ENCODE measurements at regions not wholly inside any gene's neighbourhood (a gene's known extent, or its start where the extent isn't known, plus 50 kb on each side); places are given as distances from the start of the nearest gene placed in this dataset.

- DNase-seq = no peak
Measured at GRCh38 chr13:20351281-20352022, 119.3 kb upstream of the GJB6 start.

GRCh38 chr13:20350819-20351218 is 118.7 kb upstream of the GJB6 start:
- no peak for DNase-seq

GRCh38 chr13:20350382-20350763 is 118.3 kb upstream of the GJB6 start:
- DNase-seq = no peak

- no peak for DNase-seq
Measured at GRCh38 chr13:20349564-20350381, 117.7 kb upstream of the GJB6 start.

GRCh38 chr13:20348645-20349408 is 116.7 kb upstream of the GJB6 start:
- no peak for DNase-seq

- DNase-seq = no peak
Measured at GRCh38 chr13:20348018-20348417, 115.9 kb upstream of the GJB6 start.

GRCh38 chr13:20344836-20345490 is 112.8 kb upstream of the GJB6 start:
- no peak for DNase-seq

- DNase-seq = no peak
Measured at GRCh38 chr13:20342311-20342710, 110.2 kb upstream of the GJB6 start.

GRCh38 chr13:20340759-20341171 is 108.6 kb upstream of the GJB6 start:
- peak; percentile 7 for DNase-seq

- DNase-seq = no peak
Measured at GRCh38 chr13:20340136-20340758, 108.1 kb upstream of the GJB6 start.

GRCh38 chr13:20337884-20338551 is 105.9 kb upstream of the GJB6 start:
- DNase-seq = no peak

- no peak for DNase-seq
Measured at GRCh38 chr13:20336761-20337160, 104.6 kb upstream of the GJB6 start.

- DNase-seq = no peak
Measured at GRCh38 chr13:20334309-20334708, 102.2 kb upstream of the GJB6 start.

GRCh38 chr13:20332361-20333096 is 100.4 kb upstream of the GJB6 start:
- no peak for DNase-seq

- DNase-seq = no peak
Measured at GRCh38 chr13:20331949-20332348, 99.8 kb upstream of the GJB6 start.

GRCh38 chr13:20331419-20331818 is 99.3 kb upstream of the GJB6 start:
- DNase-seq = no peak

GRCh38 chr13:20326809-20327208 is 94.7 kb upstream of the GJB6 start:
- no peak for DNase-seq

GRCh38 chr13:20326276-20326675 is 94.2 kb upstream of the GJB6 start:
- no peak for DNase-seq

GRCh38 chr13:20320885-20321284 is 88.8 kb upstream of the GJB6 start:
- DNase-seq = no peak

- DNase-seq = no peak
Measured at GRCh38 chr13:20313896-20314295, 81.8 kb upstream of the GJB6 start.

- DNase-seq = no peak
Measured at GRCh38 chr13:20312292-20312691, 80.2 kb upstream of the GJB6 start.

Measured in stimulated activated CD8-positive, alpha-beta memory T cell treated with anti-CD3 and anti-CD28 coated beads, Interleukin-4, amount 100 ng/mL, for 48 hours (primary cell).